Endothelial cell of umbilical vein (primary cell): ENCODE measurements at regions not wholly inside any gene's neighbourhood (a gene's known extent, or its start where the extent isn't known, plus 50 kb on each side); places are given as distances from the start of the nearest gene placed in this dataset.

Experiments
- EZH2 ChIP-seq: IDR thresholded peaks from 2 replicates; pipeline ENCODE4 v1.6.1; 2012; ENCODE audit warnings: borderline replicate concordance, low read depth, mild to moderate bottlenecking, moderate library complexity, low read length, inconsistent platforms; ENCODE audit not compliant: severe bottlenecking
- POLR2AphosphoS5 ChIP-seq: IDR thresholded peaks from 2 replicates; pipeline ENCODE4 v1.6.1; 2012; ENCODE audit warnings: low read depth, mild to moderate bottlenecking, control low read depth, low read length, moderate library complexity; ENCODE audit not compliant: insufficient read depth
- TF ChIP-seq, protein P1 (sequence below), 2 donors: IDR thresholded peaks; 1 replicate in 1 of 2; 2 replicates in 1 of 2; pipeline ENCODE4 v1.5.1; 2011; ENCODE audit warnings: low read length in 2 of 2, mild to moderate bottlenecking in 2 of 2, moderate library complexity in 2 of 2, control low read depth in 1 of 2, inconsistent platforms in 1 of 2, low read depth in 1 of 2; ENCODE audit not compliant: insufficient read depth in 1 of 2; ENCODE audit errors: extremely low read depth in 1 of 2

DNA sequence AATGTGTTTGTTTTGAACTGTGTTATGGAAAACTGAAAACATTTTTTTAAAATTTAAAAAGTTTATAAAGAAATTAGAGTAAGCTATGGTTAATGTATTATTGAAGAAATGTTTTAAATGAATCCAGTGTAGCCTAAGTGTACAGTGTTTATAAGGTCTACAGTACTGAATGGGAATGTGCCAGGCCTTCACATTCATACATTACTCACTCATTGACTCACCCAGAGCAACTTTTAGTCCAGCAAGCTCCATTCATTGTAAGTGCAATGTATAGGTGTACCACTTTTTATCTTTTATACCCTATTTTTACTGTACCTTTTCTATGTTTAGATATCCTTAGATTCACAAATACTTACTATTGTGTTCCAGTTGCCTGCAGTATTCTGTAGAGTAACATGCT is 215.1 kb upstream of the THUMPD2 start:
- TF ChIP-seq, protein P1, sequence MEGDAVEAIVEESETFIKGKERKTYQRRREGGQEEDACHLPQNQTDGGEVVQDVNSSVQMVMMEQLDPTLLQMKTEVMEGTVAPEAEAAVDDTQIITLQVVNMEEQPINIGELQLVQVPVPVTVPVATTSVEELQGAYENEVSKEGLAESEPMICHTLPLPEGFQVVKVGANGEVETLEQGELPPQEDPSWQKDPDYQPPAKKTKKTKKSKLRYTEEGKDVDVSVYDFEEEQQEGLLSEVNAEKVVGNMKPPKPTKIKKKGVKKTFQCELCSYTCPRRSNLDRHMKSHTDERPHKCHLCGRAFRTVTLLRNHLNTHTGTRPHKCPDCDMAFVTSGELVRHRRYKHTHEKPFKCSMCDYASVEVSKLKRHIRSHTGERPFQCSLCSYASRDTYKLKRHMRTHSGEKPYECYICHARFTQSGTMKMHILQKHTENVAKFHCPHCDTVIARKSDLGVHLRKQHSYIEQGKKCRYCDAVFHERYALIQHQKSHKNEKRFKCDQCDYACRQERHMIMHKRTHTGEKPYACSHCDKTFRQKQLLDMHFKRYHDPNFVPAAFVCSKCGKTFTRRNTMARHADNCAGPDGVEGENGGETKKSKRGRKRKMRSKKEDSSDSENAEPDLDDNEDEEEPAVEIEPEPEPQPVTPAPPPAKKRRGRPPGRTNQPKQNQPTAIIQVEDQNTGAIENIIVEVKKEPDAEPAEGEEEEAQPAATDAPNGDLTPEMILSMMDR (IDR thresholded peaks at IDR 0.05; ENCODE audit: extremely low read depth in 1 of 2, insufficient read depth in 1 of 2, low read depth in 1 of 2, low read length in 2 of 2): no peak
- no peak for TF ChIP-seq POLR2AphosphoS5
- no peak for TF ChIP-seq EZH2
